ENCODE measurements at regions not wholly inside any gene's neighbourhood (a gene's known extent, or its start where the extent isn't known, plus 50 kb on each side); places are given as distances from the start of the nearest gene placed in this dataset.

DNA sequence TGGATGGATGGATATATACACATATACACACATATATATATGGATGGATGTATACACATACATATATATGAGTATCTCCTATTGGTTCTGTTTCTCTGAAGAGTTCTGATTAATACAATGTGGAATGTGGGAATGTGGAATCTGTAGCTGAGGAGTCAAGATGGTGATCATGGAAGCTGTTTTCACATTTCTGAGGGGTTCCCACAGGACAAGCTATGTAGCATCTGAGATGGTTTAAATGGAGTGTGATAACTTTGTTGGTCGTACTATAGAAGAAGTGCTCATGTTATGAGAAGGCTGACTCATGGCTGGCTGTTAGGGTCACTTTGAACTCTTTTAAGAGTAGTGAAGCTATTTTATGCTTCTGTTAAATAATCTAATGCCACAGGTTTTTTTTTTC lies 279.7 kb downstream of the MEIS1 start:
- TF ChIP-seq ZNF23 (tag by site-specific recombination; IDR thresholded peaks at IDR 0.05; ENCODE audit: borderline replicate concordance): no peak
- TF ChIP-seq ZNF660 (tag by site-specific recombination; IDR thresholded peaks at IDR 0.05): no peak
- TF ChIP-seq TSHZ1 (tag by site-specific recombination; IDR thresholded peaks at IDR 0.05; ENCODE audit: borderline replicate concordance): no peak
- TF ChIP-seq ZFP41 (tag by site-specific recombination; IDR thresholded peaks at IDR 0.05; ENCODE audit: borderline replicate concordance): no peak
- TF ChIP-seq ZIC2 (tag by site-specific recombination; IDR thresholded peaks at IDR 0.05): no peak
- Histone ChIP-seq H3K27ac (ENCODE audit: extremely low read depth, low read depth, low read length) (no peak overlapping the region), H3K4me3 (ENCODE audit: low read depth, low read length) (no peak overlapping the region), H3K9me3 (ENCODE audit: control insufficient read depth, insufficient read depth, low read depth, low read length) (no peaks in the 10 kb centered on the region), H3K4me1 (ENCODE audit: control insufficient read depth, insufficient read depth, low read length) (no peaks in the 10 kb centered on the region), H3K36me3 (ENCODE audit: control insufficient read depth in 2 of 2, insufficient read depth in 1 of 2, low read length in 2 of 2) (no peaks in the 10 kb centered on the region)
- CTCF ChIA-PET: interaction anchor here (0.7 kb wide), 1 partner anchor 1226 kb away, joined by 3 read pairs; no protein-coding TSS in a partner anchor
- POLR2A ChIA-PET: no interaction called here

DNA sequence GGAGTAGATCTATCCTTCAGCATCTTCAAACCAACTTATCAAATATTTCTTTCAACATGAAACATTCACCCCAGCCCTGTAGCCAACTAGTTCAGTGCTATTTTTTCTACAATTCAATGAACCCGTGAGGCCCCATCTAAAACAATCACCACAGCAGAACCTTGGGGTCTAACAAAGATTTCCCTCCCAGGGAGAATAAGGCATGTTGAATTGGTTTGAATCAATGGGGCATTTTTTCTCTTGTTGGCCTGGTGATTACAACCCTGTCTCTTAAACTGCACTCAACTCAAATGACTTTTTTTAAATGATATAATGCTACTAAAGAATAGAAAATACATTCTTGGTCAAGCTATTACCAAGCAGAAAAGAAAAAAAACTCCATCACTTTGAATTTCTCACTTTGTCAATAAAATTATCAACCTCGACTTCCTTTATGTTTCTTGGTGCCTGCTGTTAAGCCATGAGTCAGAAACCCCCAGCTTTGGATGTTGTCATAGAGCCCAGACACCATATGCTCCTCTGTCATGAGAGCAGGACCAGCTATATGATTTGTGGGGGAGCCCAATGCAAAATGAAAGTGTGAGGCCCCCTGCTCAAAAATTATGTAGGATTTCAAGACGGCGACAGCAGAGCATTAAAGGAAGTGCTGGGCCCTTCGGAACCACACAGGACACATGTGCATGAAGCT lies 282.4 kb downstream of the MEIS1 start:
- no peaks in the 10 kb centered on the region for H3K9me3 ChIP-seq (ENCODE audit: control insufficient read depth, insufficient read depth, low read depth, low read length)
- ChIA-PET POLR2A (no interaction called here), CTCF (no interaction called here)
- H3K36me3 ChIP-seq (ENCODE audit: control insufficient read depth in 2 of 2, insufficient read depth in 1 of 2, low read length in 2 of 2): no peaks in the 10 kb centered on the region
- no peak for TF ChIP-seq ZNF626 (tag by site-specific recombination; IDR thresholded peaks at IDR 0.05)
- TF ChIP-seq, protein P1, sequence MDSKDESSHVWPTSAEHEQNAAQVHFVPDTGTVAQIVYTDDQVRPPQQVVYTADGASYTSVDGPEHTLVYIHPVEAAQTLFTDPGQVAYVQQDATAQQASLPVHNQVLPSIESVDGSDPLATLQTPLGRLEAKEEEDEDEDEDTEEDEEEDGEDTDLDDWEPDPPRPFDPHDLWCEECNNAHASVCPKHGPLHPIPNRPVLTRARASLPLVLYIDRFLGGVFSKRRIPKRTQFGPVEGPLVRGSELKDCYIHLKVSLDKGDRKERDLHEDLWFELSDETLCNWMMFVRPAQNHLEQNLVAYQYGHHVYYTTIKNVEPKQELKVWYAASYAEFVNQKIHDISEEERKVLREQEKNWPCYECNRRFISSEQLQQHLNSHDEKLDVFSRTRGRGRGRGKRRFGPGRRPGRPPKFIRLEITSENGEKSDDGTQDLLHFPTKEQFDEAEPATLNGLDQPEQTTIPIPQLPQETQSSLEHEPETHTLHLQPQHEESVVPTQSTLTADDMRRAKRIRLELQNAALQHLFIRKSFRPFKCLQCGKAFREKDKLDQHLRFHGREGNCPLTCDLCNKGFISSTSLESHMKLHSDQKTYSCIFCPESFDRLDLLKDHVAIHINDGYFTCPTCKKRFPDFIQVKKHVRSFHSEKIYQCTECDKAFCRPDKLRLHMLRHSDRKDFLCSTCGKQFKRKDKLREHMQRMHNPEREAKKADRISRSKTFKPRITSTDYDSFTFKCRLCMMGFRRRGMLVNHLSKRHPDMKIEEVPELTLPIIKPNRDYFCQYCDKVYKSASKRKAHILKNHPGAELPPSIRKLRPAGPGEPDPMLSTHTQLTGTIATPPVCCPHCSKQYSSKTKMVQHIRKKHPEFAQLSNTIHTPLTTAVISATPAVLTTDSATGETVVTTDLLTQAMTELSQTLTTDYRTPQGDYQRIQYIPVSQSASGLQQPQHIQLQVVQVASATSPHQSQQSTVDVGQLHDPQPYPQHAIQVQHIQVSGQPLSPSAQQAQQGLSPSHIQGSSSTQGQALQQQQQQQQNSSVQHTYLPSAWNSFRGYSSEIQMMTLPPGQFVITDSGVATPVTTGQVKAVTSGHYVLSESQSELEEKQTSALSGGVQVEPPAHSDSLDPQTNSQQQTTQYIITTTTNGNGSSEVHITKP (tag by site-specific recombination; IDR thresholded peaks at IDR 0.05): peak; percentile 41; the same call in 1 of the 2 replicates
- TF ChIP-seq ZNF596 (tag by site-specific recombination; IDR thresholded peaks at IDR 0.05): no peak
- no peak for TF ChIP-seq ZNF354C (tag by site-specific recombination; IDR thresholded peaks at IDR 0.05; ENCODE audit: borderline replicate concordance, low read depth)
- no peaks in the 10 kb centered on the region for H3K4me1 ChIP-seq (ENCODE audit: control insufficient read depth, insufficient read depth, low read length)
- no peak overlapping the region for H3K4me3 ChIP-seq (ENCODE audit: low read depth, low read length)
- H3K27ac ChIP-seq (ENCODE audit: extremely low read depth, low read depth, low read length): no peak overlapping the region

GRCh38 chr2:66717973-66718372 lies 283.0 kb downstream of the MEIS1 start:
- no peaks in the 10 kb centered on the region for H3K9me3 ChIP-seq (ENCODE audit: control insufficient read depth, insufficient read depth, low read depth, low read length)
- CTCF ChIA-PET: no interaction called here
- no peaks in the 10 kb centered on the region for H3K4me1 ChIP-seq (ENCODE audit: control insufficient read depth, insufficient read depth, low read length)
- no peak overlapping the region for H3K27ac ChIP-seq (ENCODE audit: extremely low read depth, low read depth, low read length)
- H3K36me3 ChIP-seq (ENCODE audit: control insufficient read depth in 2 of 2, insufficient read depth in 1 of 2, low read length in 2 of 2): no peaks in the 10 kb centered on the region
- POLR2A ChIA-PET: no interaction called here
- H3K4me3 ChIP-seq (ENCODE audit: low read depth, low read length): no peak overlapping the region
- TF ChIP-seq, protein P2, sequence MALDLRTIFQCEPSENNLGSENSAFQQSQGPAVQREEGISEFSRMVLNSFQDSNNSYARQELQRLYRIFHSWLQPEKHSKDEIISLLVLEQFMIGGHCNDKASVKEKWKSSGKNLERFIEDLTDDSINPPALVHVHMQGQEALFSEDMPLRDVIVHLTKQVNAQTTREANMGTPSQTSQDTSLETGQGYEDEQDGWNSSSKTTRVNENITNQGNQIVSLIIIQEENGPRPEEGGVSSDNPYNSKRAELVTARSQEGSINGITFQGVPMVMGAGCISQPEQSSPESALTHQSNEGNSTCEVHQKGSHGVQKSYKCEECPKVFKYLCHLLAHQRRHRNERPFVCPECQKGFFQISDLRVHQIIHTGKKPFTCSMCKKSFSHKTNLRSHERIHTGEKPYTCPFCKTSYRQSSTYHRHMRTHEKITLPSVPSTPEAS (tag by site-specific recombination; IDR thresholded peaks at IDR 0.05): no peak
- TF ChIP-seq ZNF280D (tag by site-specific recombination; IDR thresholded peaks at IDR 0.05): no peak
- TF ChIP-seq BCL11B (tag by site-specific recombination; IDR thresholded peaks at IDR 0.05; ENCODE audit: low read depth): no peak
- TF ChIP-seq, protein P1 (tag by site-specific recombination; IDR thresholded peaks at IDR 0.05): no peak
- TF ChIP-seq ZNF423 (tag by site-specific recombination; IDR thresholded peaks at IDR 0.05): no peak
- TF ChIP-seq GLI2 (tag by site-specific recombination; IDR thresholded peaks at IDR 0.05; ENCODE audit: borderline replicate concordance, low read depth): no peak
